K562 (cell line): ENCODE measurements at regions not wholly inside any gene's neighbourhood (a gene's known extent, or its start where the extent isn't known, plus 50 kb on each side); places are given as distances from the start of the nearest gene placed in this dataset.

Experiments
- ATAC-seq: fragments of 200-7000 bp; cut with Tn5 transposase; 3 replicates; pipeline ENCODE4 v1.9.1; 2020; ENCODE audit warnings: moderate library complexity
- BruUV-seq: library from RNA; stranded (reverse); fragments of 400-500 nt; replicated peaks from 2 replicates; lab custom pipeline; 2021; lab: Mats Ljungman, UMichigan
- CTCF ChIA-PET: fragments of 300-600 bp; formaldehyde crosslinking; extraction: SDS; loops from one replicate; lab custom pipeline; 2021; ENCODE audit warnings: low intra/inter-chr PET ratio; lab: Yijun Ruan, JAX
- POLR2A ChIA-PET: fragments of 300-600, 350-650 bp; sonication (Branson Sonifier 250); formaldehyde crosslinking; extraction: SDS; loops from one replicate; lab custom pipeline; 2021; ENCODE audit warnings: antibody characterized with exemption, inconsistent platforms; lab: Yijun Ruan, JAX
- DNase-seq, 4 experiments: peaks; one replicate each; pipeline versions ENCODE4 v3.0.0 to v3.0.0-alpha.2; 2011 to 2018; ENCODE audit warnings: low spot score in 3 of 4, mixed read lengths in 3 of 4; ENCODE audit errors: extremely low read depth in 1 of 4
- FAIRE-seq: peaks from 2 replicates; lab custom pipeline; 2011; peaks lifted over from hg19 to GRCh38; lab: Jason Lieb, UNC
- H2AFZ ChIP-seq: 2 replicates; pipeline ENCODE4 v1.6.0; 2011; ENCODE audit warnings: low read depth, low read length, control low read depth, inconsistent platforms
- H3K27ac ChIP-seq: fragments of 200-600 bp; 3 replicates; pipeline ENCODE4 v1.8.0; 2011; ENCODE audit warnings: low read depth, mild to moderate bottlenecking, control low read depth, inconsistent platforms, low read length, moderate library complexity, mixed read lengths; ENCODE audit errors: extremely low read depth
- H3K27me3 ChIP-seq, 2 experiments: fragments of 300-600 bp in 1 of 2; 2 replicates in 1 of 2; 3 replicates in 1 of 2; pipeline versions ENCODE4 v1.6.0 to v1.8.0; 2011; ENCODE audit warnings: inconsistent platforms in 2 of 2, low read length in 2 of 2, mild to moderate bottlenecking in 1 of 2, mixed read lengths in 1 of 2, moderate library complexity in 1 of 2; ENCODE audit not compliant: control insufficient read depth in 2 of 2, insufficient read depth in 2 of 2
- H3K36me3 ChIP-seq: fragments of 300-600 bp; 3 replicates; pipeline ENCODE4 v1.8.0; 2011; ENCODE audit warnings: mild to moderate bottlenecking, low read length, inconsistent platforms; ENCODE audit not compliant: control insufficient read depth, insufficient read depth
- H3K4me1 ChIP-seq, 2 experiments: fragments of 200-600 bp in 1 of 2; replicated peaks in 1 of 2; 2 replicates in 1 of 2; 3 replicates in 1 of 2; pipeline versions ENCODE4 v1.5.1 to v1.8.0; 2011; ENCODE audit warnings: inconsistent platforms in 2 of 2, low read length in 2 of 2, mild to moderate bottlenecking in 1 of 2, mixed read lengths in 1 of 2, moderate library complexity in 1 of 2; ENCODE audit not compliant: control insufficient read depth in 2 of 2, insufficient read depth in 2 of 2
- H3K4me2 ChIP-seq: 2 replicates; pipeline ENCODE4 v1.6.1; 2011; ENCODE audit warnings: low read length, control low read depth, inconsistent platforms, mixed read lengths; ENCODE audit not compliant: insufficient read depth
- H3K4me3 ChIP-seq: fragments of 200-600 bp; sonication (generic), shearing (Covaris generic); 2 replicates; pipeline ENCODE4 v1.5.1; 2016; ENCODE audit warnings: control low read depth, inconsistent platforms
- H3K79me2 ChIP-seq: fragments of 200-600 bp; 3 replicates; pipeline ENCODE4 v1.8.0; 2011; ENCODE audit warnings: low read length, inconsistent platforms; ENCODE audit not compliant: control insufficient read depth, insufficient read depth
- H3K9ac ChIP-seq, 2 experiments: 2 replicates each; pipeline versions ENCODE4 v1.6.0 to v1.6.1; 2011; ENCODE audit warnings: low read depth in 2 of 2, low read length in 2 of 2, control low read depth in 1 of 2, inconsistent platforms in 1 of 2, mild to moderate bottlenecking in 1 of 2, mixed read lengths in 1 of 2; ENCODE audit not compliant: insufficient read depth in 1 of 2
- H3K9me1 ChIP-seq: one replicate; pipeline ENCODE4 v1.6.0; 2011; ENCODE audit warnings: inconsistent platforms, mild to moderate bottlenecking, low read length, moderate library complexity; ENCODE audit not compliant: control insufficient read depth, insufficient read depth
- H3K9me3 ChIP-seq: replicated peaks from 2 replicates; pipeline ENCODE4 v1.5.1; 2011; ENCODE audit warnings: low read depth, low read length, inconsistent platforms; ENCODE audit not compliant: control insufficient read depth, insufficient read depth
- H4K20me1 ChIP-seq: replicated peaks from 2 replicates; pipeline ENCODE4 v1.6.1; 2011; ENCODE audit warnings: low read length, inconsistent platforms, mixed read lengths; ENCODE audit not compliant: control insufficient read depth, insufficient read depth
- C11orf30 ChIP-seq: fragments of 450-650 bp; IDR thresholded peaks from 2 replicates; pipeline ENCODE4 v1.6.1; 2016; ENCODE audit warnings: low read depth, mild to moderate bottlenecking
- NBN ChIP-seq: fragments of 450-650 bp; IDR thresholded peaks from 2 replicates; pipeline ENCODE4 v1.6.1; 2016; ENCODE audit warnings: low read depth, mild to moderate bottlenecking
- TCF7L2 ChIP-seq: fragments of 150-350 bp; IDR thresholded peaks from 2 replicates; pipeline ENCODE4 v1.6.1; 2016; ENCODE audit warnings: low read depth, mild to moderate bottlenecking, low read length, moderate library complexity
- TSHZ1 ChIP-seq: fragments of 250-450 bp; sonication (Bioruptor Pico); IDR thresholded peaks from 2 replicates; pipeline ENCODE4 v1.4.0; 2020; ENCODE audit warnings: mild to moderate bottlenecking, moderate library complexity
- ZBED1 ChIP-seq: IDR thresholded peaks from 2 replicates; pipeline ENCODE4 v1.6.1; 2014
- ZNF395 ChIP-seq: fragments of 200-800 bp; sonication (Bioruptor generic); IDR thresholded peaks from 2 replicates; pipeline ENCODE4 v1.6.1; 2017; ENCODE audit warnings: missing genetic modification characterization, missing compliant biosample characterization
- ZNF407 ChIP-seq: fragments of 450-650 bp; IDR thresholded peaks from 2 replicates; pipeline ENCODE4 v1.6.1; 2016; ENCODE audit warnings: low read depth
- WGBS: fragments of 100-300 bp; shearing (Covaris generic); methylation state at CpG from one replicate; pipeline ENCODE4 v1.1.6; 2016; ENCODE audit warnings: low coverage, mixed read lengths; ENCODE audit not compliant: insufficient coverage; ENCODE audit errors: missing lambda C conversion rate; 5-methylcytosine and 5-hydroxymethylcytosine counted together
- in situ Hi-C: fragments of 300-500 bp; cut with MboI; formaldehyde crosslinking; loops from 4 replicates; pipeline ENCODE4 v1.15.0; 2018; ENCODE audit warnings: inconsistent platforms, mixed read lengths
- intact Hi-C: fragments of 100-400 bp; cut with micrococcal nuclease; formaldehyde crosslinking; loops from 2 replicates; pipeline ENCODE4 v1.14.2; 2022

GRCh38 chr7:46173476-46174195 is 252.6 kb upstream of the IGFBP3 start:
- H3K9me1 ChIP-seq, result no peaks in the 10 kb centered on the region
- in situ Hi-C loops, result no loop called here
- intact Hi-C loops, result no loop called here
- TF ChIP-seq NBN (no peak), ZNF407 (no peak), ZNF395 (CRISPR knock-in tag) (no peak), TCF7L2 (no peak), C11orf30 (no peak), TSHZ1 (CRISPR knock-in tag) (no peak), ZBED1 (no peak)

More at GRCh38 chr7:46173476-46174195, 252.6 kb upstream of the IGFBP3 start:
- Histone ChIP-seq H3K27me3 (no peaks in the 10 kb centered on the region), H3K4me2 (no peak overlapping the region), H3K4me1 (no peaks in the 10 kb centered on the region), H2AFZ (no peak overlapping the region), H3K9ac (no peak overlapping the region), H4K20me1 (no peaks in the 10 kb centered on the region), H3K79me2 (no peaks in the 10 kb centered on the region), H3K27ac (no peak overlapping the region), H3K9me3 (no peaks in the 10 kb centered on the region), H3K4me3 (no peak overlapping the region), H3K36me3 (no peaks in the 10 kb centered on the region)
- BruUV-seq, result no TSS peak
- no peak for FAIRE-seq
- no peak for DNase-seq
- 1% methylated on average over 14 of the region's 14 CpGs for WGBS
- CTCF ChIA-PET, result no interaction called here
- POLR2A ChIA-PET, result no interaction called here
- no peak for ATAC-seq
